GM23338 (cell line): ENCODE measurements at regions not wholly inside any gene's neighbourhood (a gene's known extent, or its start where the extent isn't known, plus 50 kb on each side); places are given as distances from the start of the nearest gene placed in this dataset.

Experiments
- ATAC-seq: fragments of 200-7000 bp; cut with Tn5 transposase; 3 replicates; pipeline ENCODE4 v1.9.1; 2020
- DNase-seq: peaks from one replicate; pipeline ENCODE4 v3.0.0-alpha.2; 2015; ENCODE audit warnings: low spot score
- H2AFZ ChIP-seq: fragments of 200-600 bp; sonication (generic); 2 replicates; pipeline ENCODE4 v1.8.0; 2016; ENCODE audit warnings: antibody characterized with exemption, mild to moderate bottlenecking, moderate library complexity
- H3F3A ChIP-seq: fragments of 200-600 bp; sonication (generic); replicated peaks from 2 replicates; pipeline ENCODE4 v1.8.0; 2017; ENCODE audit warnings: antibody characterized with exemption, mixed run types, low read depth
- H3K27ac ChIP-seq: fragments of 200-600 bp; sonication (generic); 2 replicates; pipeline ENCODE4 v1.6.1; 2016; ENCODE audit warnings: low read depth
- H3K27me3 ChIP-seq: fragments of 200-600 bp; sonication (generic); 2 replicates; pipeline ENCODE4 v1.8.0; 2016; ENCODE audit warnings: mild to moderate bottlenecking, mixed run types, moderate library complexity; ENCODE audit not compliant: insufficient read depth
- H3K36me3 ChIP-seq: fragments of 200-600 bp; sonication (generic); 2 replicates; pipeline ENCODE4 v1.8.0; 2016; ENCODE audit warnings: mild to moderate bottlenecking; ENCODE audit not compliant: insufficient read depth
- H3K4me1 ChIP-seq: fragments of 200-600 bp; sonication (generic); 2 replicates; pipeline ENCODE4 v1.8.0; 2016; ENCODE audit warnings: mild to moderate bottlenecking, moderate library complexity; ENCODE audit not compliant: insufficient read depth
- H3K4me2 ChIP-seq: fragments of 200-600 bp; sonication (generic); 2 replicates; pipeline ENCODE4 v1.7.1; 2017; ENCODE audit warnings: mixed run types
- H3K4me3 ChIP-seq: fragments of 200-600 bp; sonication (generic); 2 replicates; pipeline ENCODE4 v1.6.1; 2016; ENCODE audit warnings: mixed run types
- H3K79me2 ChIP-seq: fragments of 200-600 bp; sonication (generic); replicated peaks from 2 replicates; pipeline ENCODE4 v1.8.0; 2017; ENCODE audit warnings: mild to moderate bottlenecking; ENCODE audit not compliant: insufficient read depth
- H3K9me2 ChIP-seq: fragments of 200-600 bp; sonication (generic); 2 replicates; pipeline ENCODE4 v1.8.0; 2017; ENCODE audit not compliant: insufficient read depth
- H4K20me1 ChIP-seq: fragments of 200-600 bp; sonication (generic); replicated peaks from 2 replicates; pipeline ENCODE4 v1.8.0; 2017; ENCODE audit warnings: mild to moderate bottlenecking; ENCODE audit not compliant: insufficient read depth
- H3K27ac Mint-ChIP-seq: 2 replicates; pipeline ENCODE4 v1.8.0; 2020; ENCODE audit warnings: inconsistent platforms, mild to moderate bottlenecking, moderate library complexity, mixed read lengths
- H3K27me3 Mint-ChIP-seq: 3 replicates; pipeline ENCODE4 v1.8.0; 2022; ENCODE audit warnings: low read depth, mild to moderate bottlenecking, moderate library complexity, mixed read lengths, inconsistent platforms; ENCODE audit not compliant: insufficient read depth, poor library complexity
- H3K36me3 Mint-ChIP-seq: 3 replicates; pipeline ENCODE4 v1.8.0; 2021; ENCODE audit warnings: low read depth, mild to moderate bottlenecking, inconsistent platforms, moderate library complexity, mixed read lengths
- H3K4me1 Mint-ChIP-seq: 3 replicates; pipeline ENCODE4 v1.8.0; 2020; ENCODE audit warnings: mild to moderate bottlenecking, inconsistent platforms, mixed read lengths
- H3K4me3 Mint-ChIP-seq: 3 replicates; pipeline ENCODE4 v1.8.0; 2021; ENCODE audit warnings: moderate library complexity, mild to moderate bottlenecking, inconsistent platforms, mixed read lengths
- H3K9me3 Mint-ChIP-seq: 3 replicates; pipeline ENCODE4 v1.8.0; 2020; ENCODE audit warnings: moderate library complexity, mild to moderate bottlenecking, inconsistent platforms, mixed read lengths
- CTCF ChIP-seq, 2 experiments: fragments of 200-600 bp in 1 of 2; sonication (generic) in 1 of 2; conservative IDR thresholded peaks; 2 replicates each; pipeline versions ENCODE4 v1.5.1 to v1.6.1; 2016 to 2017; ENCODE audit warnings: antibody characterized with exemption in 2 of 2, low read depth in 2 of 2, mild to moderate bottlenecking in 2 of 2, moderate library complexity in 1 of 2
- EZH2phosphoT487 ChIP-seq: fragments of 200-600 bp; sonication (generic); IDR thresholded peaks from one replicate; pipeline ENCODE4 v1.8.1; 2018; ENCODE audit warnings: antibody characterized with exemption; ENCODE audit not compliant: unreplicated experiment
- JUNB ChIP-seq: IDR thresholded peaks from one replicate; pipeline ENCODE4 v1.6.1; 2016; ENCODE audit warnings: antibody characterized with exemption; ENCODE audit not compliant: unreplicated experiment
- NANOG ChIP-seq: IDR thresholded peaks from 2 replicates; pipeline ENCODE4 v1.6.1; 2016; ENCODE audit warnings: antibody characterized with exemption, borderline replicate concordance
- POLR2AphosphoS5 ChIP-seq: IDR thresholded peaks from 2 replicates; pipeline ENCODE4 v1.6.1; 2016; ENCODE audit warnings: antibody characterized with exemption, low read depth
- REST ChIP-seq: IDR thresholded peaks from one replicate; pipeline ENCODE4 v1.6.1; 2018; ENCODE audit warnings: antibody characterized with exemption; ENCODE audit not compliant: unreplicated experiment
- STAT1 ChIP-seq: IDR thresholded peaks from one replicate; pipeline ENCODE4 v1.6.1; 2016; ENCODE audit warnings: antibody characterized with exemption; ENCODE audit not compliant: unreplicated experiment
- TF ChIP-seq, protein P1 (sequence below): IDR thresholded peaks from 2 replicates; pipeline ENCODE4 v1.6.1; 2016; ENCODE audit warnings: antibody characterized with exemption

DNA sequence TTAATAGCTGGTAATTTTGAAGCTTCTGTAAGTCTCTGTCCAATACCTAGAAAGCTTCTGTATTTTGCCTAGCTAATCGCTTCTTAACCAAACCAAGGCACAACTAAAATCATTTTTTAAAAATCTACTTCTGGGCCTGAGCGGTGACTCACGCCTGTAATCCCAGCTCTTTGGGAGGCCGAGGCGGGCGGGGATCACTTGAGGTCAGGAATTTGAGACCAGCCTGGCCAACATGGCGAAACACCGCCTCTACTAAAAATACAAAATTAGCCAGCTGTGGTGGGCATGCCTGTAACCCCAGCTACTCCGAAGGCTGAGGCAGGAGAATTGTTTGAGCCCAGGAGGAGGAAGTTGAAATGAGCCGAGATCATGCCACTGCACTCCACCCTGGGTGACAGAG lies 148.6 kb upstream of the FIGN start (continued):
- TF ChIP-seq REST (no peak), JUNB (no peak), NANOG (no peak), CTCF (conservative IDR thresholded peaks at IDR 0.05; ENCODE audit: low read depth in 2 of 2) (no peak)

DNA sequence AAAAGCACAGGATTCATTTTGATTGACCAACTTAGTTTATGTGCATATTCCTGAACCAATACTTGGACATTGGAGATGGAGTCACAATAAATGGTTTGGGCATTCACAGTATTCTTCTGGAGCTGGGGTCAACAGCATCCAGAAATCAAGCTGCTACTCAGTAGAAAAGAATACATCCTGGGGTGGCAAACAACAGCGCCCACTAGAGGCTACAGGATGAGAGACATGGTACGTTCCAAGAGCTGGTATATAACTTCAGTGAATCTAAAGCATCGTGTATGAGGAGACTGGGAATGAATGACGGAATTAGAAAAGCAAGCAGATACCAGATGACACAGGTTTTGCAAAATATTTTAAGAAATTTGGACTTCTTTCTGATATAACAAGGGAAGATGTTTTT lies 142.9 kb upstream of the FIGN start:
- Histone ChIP-seq H3K27ac (no peak overlapping the region), H3K36me3 (no peaks in the 10 kb centered on the region), H3F3A (no peaks in the 10 kb centered on the region), H3K9me2 (no peaks in the 10 kb centered on the region), H3K4me1 (peaks cover 3% of the 10 kb centered on the region; the same call in 1 of the 2 replicates), H4K20me1 (no peaks in the 10 kb centered on the region), H3K79me2 (no peaks in the 10 kb centered on the region), H2AFZ (no peak overlapping the region), H3K4me2 (no peak overlapping the region), H3K27me3 (no peaks in the 10 kb centered on the region), H3K4me3 (no peak overlapping the region)
- Mint-ChIP-seq H3K27ac (no peak overlapping the region), H3K4me1 (peaks cover 8% of the 10 kb centered on the region; the same call in 1 of the 3 replicates), H3K4me3 (no peak overlapping the region), H3K27me3 (no peaks in the 10 kb centered on the region), H3K36me3 (no peaks in the 10 kb centered on the region), H3K9me3 (peaks cover 3% of the 10 kb centered on the region; the same call in 1 of the 3 replicates)
- DNase-seq (peak; percentile 79), ATAC-seq (peak; percentile 96)
- peak; percentile 93 to 97 for TF ChIP-seq CTCF (conservative IDR thresholded peaks at IDR 0.05; ENCODE audit: low read depth in 2 of 2)
- TF ChIP-seq NANOG: no peak
- TF ChIP-seq STAT1: no peak
- no peak for TF ChIP-seq REST
- no peak for TF ChIP-seq POLR2AphosphoS5
- TF ChIP-seq, protein P1, sequence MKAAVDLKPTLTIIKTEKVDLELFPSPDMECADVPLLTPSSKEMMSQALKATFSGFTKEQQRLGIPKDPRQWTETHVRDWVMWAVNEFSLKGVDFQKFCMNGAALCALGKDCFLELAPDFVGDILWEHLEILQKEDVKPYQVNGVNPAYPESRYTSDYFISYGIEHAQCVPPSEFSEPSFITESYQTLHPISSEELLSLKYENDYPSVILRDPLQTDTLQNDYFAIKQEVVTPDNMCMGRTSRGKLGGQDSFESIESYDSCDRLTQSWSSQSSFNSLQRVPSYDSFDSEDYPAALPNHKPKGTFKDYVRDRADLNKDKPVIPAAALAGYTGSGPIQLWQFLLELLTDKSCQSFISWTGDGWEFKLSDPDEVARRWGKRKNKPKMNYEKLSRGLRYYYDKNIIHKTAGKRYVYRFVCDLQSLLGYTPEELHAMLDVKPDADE: no peak
- no peak for TF ChIP-seq EZH2phosphoT487
